Loucy (cell line): ENCODE measurements at regions not wholly inside any gene's neighbourhood (a gene's known extent, or its start where the extent isn't known, plus 50 kb on each side); places are given as distances from the start of the nearest gene placed in this dataset.

ENCODE experiments used
- CTCF ChIP-seq: fragments of 200-600 bp; sonication (generic); conservative IDR thresholded peaks from 2 replicates; pipeline ENCODE4 v1.5.1; 2014; ENCODE audit warnings: mild to moderate bottlenecking, antibody characterized with exemption, low read length
- EZH2phosphoT487 ChIP-seq: fragments of 200-600 bp; IDR thresholded peaks from 2 replicates; pipeline ENCODE4 v1.6.1; 2018; ENCODE audit warnings: antibody characterized with exemption, mild to moderate bottlenecking, moderate library complexity, borderline replicate concordance

GRCh38 chr3:82927309-82928253 lies 1166.1 kb upstream of the GBE1 start:
- no peak for TF ChIP-seq CTCF
- TF ChIP-seq EZH2phosphoT487: no peak
